HG03565 (cell line): ENCODE measurements at regions not wholly inside any gene's neighbourhood (a gene's known extent, or its start where the extent isn't known, plus 50 kb on each side); places are given as distances from the start of the nearest gene placed in this dataset.
"Not testable (repeated sequence)": the region's sequence is repeated elsewhere in the genome, so short reads cannot be mapped to it uniquely, and the experiment has no call there.

ENCODE experiments used
- ATAC-seq: cut with Tn5 transposase; IDR thresholded peaks from one replicate; pipeline ENCODE4 v1.9.1; 2021; ENCODE audit warnings: mild to moderate bottlenecking, moderate library complexity; ENCODE audit not compliant: unreplicated experiment

GRCh38 chr6:137798261-137798660 lies 68.8 kb upstream of the TNFAIP3 start:
- ATAC-seq: no peak

DNA sequence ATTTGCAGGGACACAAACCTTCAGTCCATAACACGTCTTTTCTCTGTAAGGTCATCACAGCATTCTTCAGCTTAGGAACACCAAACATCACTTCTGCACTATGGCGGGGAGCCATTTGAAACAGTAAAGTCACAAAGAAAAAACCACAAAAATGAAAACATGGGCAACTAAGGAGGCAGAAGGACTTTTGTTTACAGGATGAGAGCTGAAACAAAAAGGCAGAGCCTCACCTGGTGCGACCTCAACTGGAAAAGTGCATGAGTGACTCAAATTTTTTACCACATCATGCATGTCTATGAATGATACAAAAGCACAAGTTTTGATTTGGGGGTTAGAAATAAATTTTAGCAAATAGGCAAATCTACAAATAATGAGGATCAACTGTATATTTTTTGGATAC lies 68.2 kb upstream of the TNFAIP3 start:
- no peak for ATAC-seq

GRCh38 chr6:137799950-137800568 lies 67.0 kb upstream of the TNFAIP3 start:
- no peak for ATAC-seq

DNA sequence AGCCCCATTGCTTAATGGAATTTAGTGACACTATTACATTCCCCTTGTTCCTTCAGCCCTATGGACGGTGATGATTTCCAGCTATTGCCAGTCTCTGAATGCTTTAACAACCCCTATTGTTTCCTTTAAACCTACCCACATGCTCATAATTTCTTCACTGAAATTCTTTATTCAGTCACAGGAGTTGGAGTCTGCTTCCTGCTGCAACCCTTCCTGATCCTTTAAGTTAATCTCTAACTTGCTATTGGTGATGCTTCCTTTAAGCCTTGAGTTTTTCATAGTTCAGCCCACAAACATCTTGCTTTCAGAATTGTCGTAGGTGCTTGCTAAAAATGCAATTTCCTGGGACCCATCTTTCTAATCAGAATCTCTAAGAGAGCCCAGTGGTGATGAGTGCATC lies 66.3 kb upstream of the TNFAIP3 start:
- ATAC-seq: no peak

DNA sequence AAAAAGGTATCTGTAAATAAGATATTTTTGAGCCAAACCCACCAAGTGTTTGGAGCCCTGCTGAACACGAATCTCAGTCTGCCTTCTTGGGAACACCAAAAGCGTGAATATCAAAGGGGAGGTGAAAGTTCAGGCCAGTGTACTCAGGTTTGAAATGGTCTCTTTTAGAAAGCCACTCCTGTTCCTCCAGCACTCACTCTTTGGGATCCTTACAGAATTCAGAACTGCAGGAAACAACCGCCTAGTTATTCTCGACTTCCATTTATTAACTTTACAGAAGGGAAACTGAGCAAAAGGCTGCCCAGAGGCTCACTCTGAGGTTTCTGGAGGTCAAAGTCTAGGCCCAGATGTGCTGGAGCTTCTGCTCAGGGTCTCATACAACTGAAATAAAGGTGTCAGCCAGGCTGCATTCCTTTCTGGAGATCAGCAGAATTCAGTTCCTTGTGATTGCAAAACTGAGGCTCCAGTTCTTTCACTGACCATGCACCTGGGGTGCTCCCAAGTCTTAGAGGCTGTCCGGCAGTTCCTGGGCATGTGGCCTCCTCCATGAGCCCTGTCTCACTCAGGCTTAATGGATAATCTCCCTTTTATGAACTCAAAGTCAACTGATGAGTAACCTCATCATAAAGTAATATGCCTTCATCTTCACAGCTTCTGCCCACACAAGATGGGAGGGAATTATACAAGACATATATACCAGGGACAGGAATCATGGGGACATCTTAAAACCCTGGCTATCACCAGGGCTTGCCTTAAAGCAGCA lies 65.5 kb upstream of the TNFAIP3 start:
- ATAC-seq: no peak

DNA sequence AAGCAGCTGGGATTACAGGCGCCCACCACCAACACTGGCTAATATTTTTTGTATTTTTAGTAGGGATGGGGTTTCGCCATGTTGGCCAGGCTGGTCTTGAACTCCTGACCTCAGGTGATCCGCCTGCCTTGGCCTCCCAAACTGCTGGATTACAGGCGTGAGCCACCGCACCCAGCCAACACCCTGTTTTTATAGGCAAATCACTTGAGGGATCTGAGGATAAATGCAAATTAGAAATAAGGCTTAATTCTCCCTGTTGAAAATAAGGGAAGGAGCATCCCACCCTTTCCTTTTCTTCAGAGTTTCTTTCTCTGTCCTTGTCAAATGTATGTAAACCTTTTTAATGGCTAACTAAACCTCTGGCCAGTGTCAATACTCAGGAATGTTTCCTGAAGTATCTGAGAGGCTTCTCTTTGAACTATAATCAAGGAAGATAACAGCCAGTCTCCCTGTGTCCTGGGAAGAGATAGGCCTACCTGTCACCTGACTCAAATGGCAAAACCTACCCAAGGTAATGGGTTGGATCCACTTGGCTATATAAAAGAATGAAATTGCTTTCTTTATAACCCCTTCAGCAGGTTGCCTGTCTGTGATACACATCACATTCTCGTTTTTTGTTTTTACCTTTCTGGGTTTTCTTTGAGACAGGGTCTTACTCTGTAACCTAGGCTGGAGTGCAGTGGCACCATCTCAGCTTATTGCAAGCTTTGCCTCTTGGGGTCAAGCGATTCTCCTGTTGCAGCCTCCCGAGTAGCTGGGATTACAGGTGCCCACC lies 64.5 kb upstream of the TNFAIP3 start:
- ATAC-seq: no peak

DNA sequence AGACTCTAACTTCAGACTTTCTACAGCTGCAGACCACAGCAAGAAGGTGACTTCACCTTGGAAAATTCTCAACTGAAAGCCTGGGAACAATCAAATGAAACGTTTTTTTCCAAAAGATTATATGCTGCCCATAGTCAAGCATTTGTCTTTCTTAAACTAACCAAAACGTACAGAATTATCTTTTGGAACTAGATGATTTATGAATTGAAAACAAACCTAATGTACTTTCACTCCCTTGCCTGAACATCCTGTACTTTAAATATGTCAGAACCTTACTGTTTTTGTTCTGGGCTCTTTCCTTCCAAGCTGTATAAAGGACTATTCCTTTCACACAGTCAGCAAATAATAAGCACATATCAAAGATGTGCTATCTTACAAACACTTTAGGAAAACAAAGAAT lies 62.4 kb upstream of the TNFAIP3 start:
- ATAC-seq: no peak

- ATAC-seq: no peak
Observed at GRCh38 chr6:137805622-137806021, 61.4 kb upstream of the TNFAIP3 start.

GRCh38 chr6:137806914-137807682 lies 60.0 kb upstream of the TNFAIP3 start:
- ATAC-seq: no peak

DNA sequence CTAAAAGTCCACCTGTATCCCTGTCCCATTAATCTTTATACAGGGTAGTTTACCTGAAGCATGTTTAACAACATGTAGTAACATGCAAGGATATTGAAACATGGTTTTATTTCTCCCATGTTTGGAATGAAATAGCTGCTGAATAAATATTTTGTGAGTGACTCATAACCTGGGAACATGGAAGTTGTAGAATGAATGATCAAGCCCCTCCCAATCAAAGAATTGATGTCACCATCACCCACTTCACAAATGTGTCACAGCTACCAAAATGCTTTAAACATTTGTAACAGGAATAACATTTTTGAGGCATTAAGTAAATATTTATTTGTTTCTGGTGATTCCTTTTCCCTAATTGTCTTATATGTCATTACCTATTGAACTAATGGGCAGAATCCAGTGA lies 58.9 kb upstream of the TNFAIP3 start:
- no peak for ATAC-seq

- ATAC-seq: no peak
Observed at GRCh38 chr6:137808836-137809315, 58.2 kb upstream of the TNFAIP3 start.

- not testable (repeated sequence) for ATAC-seq
Observed at GRCh38 chr6:137809895-137810553, 57.0 kb upstream of the TNFAIP3 start.

- ATAC-seq: no peak
Observed at GRCh38 chr6:137810554-137811120, 56.4 kb upstream of the TNFAIP3 start.

- ATAC-seq: peak; percentile 92
Observed at GRCh38 chr6:137811121-137811915, 55.7 kb upstream of the TNFAIP3 start.

GRCh38 chr6:137811916-137812553 lies 55.0 kb upstream of the TNFAIP3 start:
- no peak for ATAC-seq

GRCh38 chr6:137813308-137813970 lies 53.6 kb upstream of the TNFAIP3 start:
- no peak for ATAC-seq

DNA sequence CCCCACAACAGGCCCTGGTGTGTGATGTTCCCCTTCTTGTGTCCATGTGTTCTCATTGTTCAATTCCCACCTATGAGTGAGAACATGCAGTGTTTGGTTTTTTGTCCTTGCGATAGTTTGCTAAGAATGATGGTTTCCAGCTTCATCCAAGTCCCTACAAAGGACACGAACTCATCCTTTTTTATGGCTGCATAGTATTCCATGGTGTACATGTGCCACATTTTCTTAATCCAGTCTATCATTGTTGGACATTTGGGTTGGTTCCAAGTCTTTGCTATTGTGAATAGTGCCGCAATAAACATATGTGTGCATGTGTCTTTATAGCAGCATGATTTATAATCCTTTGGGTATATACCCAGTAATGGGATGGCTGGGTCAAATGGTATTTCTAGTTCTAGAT lies 53.0 kb upstream of the TNFAIP3 start:
- ATAC-seq: not testable (repeated sequence)

GRCh38 chr6:137815692-137816091 lies 51.4 kb upstream of the TNFAIP3 start:
- no peak for ATAC-seq
